HepG2 (cell line): ENCODE measurements at regions not wholly inside any gene's neighbourhood (a gene's known extent, or its start where the extent isn't known, plus 50 kb on each side); places are given as distances from the start of the nearest gene placed in this dataset.

Experiments
- ATAC-seq: fragments of 200-7000 bp; cut with Tn5 transposase; 3 replicates; pipeline ENCODE4 v1.9.1; 2020; ENCODE audit warnings: mild to moderate bottlenecking, moderate library complexity
- BruUV-seq: library from RNA; stranded (reverse); fragments of 400-500 nt; replicated peaks from 2 replicates; lab custom pipeline; 2021; lab: Mats Ljungman, UMichigan
- CTCF ChIA-PET: fragments of 300-600 bp; formaldehyde crosslinking; extraction: SDS; loops from one replicate; lab custom pipeline; 2021; ENCODE audit warnings: low total read pairs, inconsistent platforms, low intra/inter-chr PET ratio; lab: Yijun Ruan, JAX
- POLR2A ChIA-PET: fragments of 350-600 bp; sonication (Branson Sonifier 250); formaldehyde crosslinking; loops from one replicate; lab custom pipeline; 2020; ENCODE audit warnings: antibody characterized with exemption, inconsistent platforms; lab: Yijun Ruan, JAX
- DNase-seq: peaks from one replicate; pipeline ENCODE4 v3.0.0-alpha.2; 2015; ENCODE audit warnings: low spot score
- FAIRE-seq: peaks from 3 replicates; lab custom pipeline; 2011; peaks lifted over from hg19 to GRCh38; lab: Jason Lieb, UNC
- H2AFZ ChIP-seq: one replicate; pipeline ENCODE4 v1.6.1; 2011; ENCODE audit warnings: low read length, inconsistent platforms
- H3K27ac ChIP-seq: fragments of 300-600 bp; 3 replicates; pipeline ENCODE4 v1.8.0; 2011; ENCODE audit warnings: mixed run types, mild to moderate bottlenecking, mixed read lengths, low read length, inconsistent platforms; ENCODE audit not compliant: insufficient read depth; ENCODE audit errors: extremely low read length
- H3K27me3 ChIP-seq, 2 experiments: fragments of 200-600 bp in 1 of 2; 2 replicates in 1 of 2; 3 replicates in 1 of 2; pipeline versions ENCODE4 v1.6.0 to v1.8.0; 2011; ENCODE audit warnings: low read length in 2 of 2, mild to moderate bottlenecking in 2 of 2, moderate library complexity in 2 of 2, inconsistent platforms in 1 of 2; ENCODE audit not compliant: insufficient read depth in 2 of 2, control insufficient read depth in 1 of 2
- H3K36me3 ChIP-seq, 2 experiments: fragments of 200-600 bp in 1 of 2; replicated peaks in 1 of 2; 2 replicates in 1 of 2; 3 replicates in 1 of 2; pipeline versions ENCODE4 v1.5.1 to v1.8.0; 2011; ENCODE audit warnings: low read length in 2 of 2, inconsistent platforms in 1 of 2; ENCODE audit not compliant: insufficient read depth in 2 of 2, control insufficient read depth in 1 of 2
- H3K4me1 ChIP-seq: 2 replicates; pipeline ENCODE4 v1.5.1; 2012; ENCODE audit warnings: low read length, inconsistent platforms; ENCODE audit not compliant: insufficient read depth
- H3K4me2 ChIP-seq: 2 replicates; pipeline ENCODE4 v1.6.0; 2011; ENCODE audit warnings: low read depth, low read length, inconsistent platforms
- H3K4me3 ChIP-seq, 3 experiments: fragments of 200-600 bp in 1 of 3; sonication (generic), shearing (Covaris generic) in 1 of 3; replicated peaks in 1 of 3; 2 replicates each; pipeline ENCODE4 v1.5.1; 2011 to 2016; ENCODE audit warnings: low read length in 3 of 3, inconsistent platforms in 2 of 3, low read depth in 2 of 3, mild to moderate bottlenecking in 2 of 3, control low read depth in 1 of 3, mixed read lengths in 1 of 3; ENCODE audit not compliant: insufficient read depth in 1 of 3
- H3K79me2 ChIP-seq: one replicate; pipeline ENCODE4 v1.6.1; 2011; ENCODE audit warnings: low read length, inconsistent platforms; ENCODE audit not compliant: insufficient read depth
- H3K9ac ChIP-seq: 2 replicates; pipeline ENCODE4 v1.6.0; 2011; ENCODE audit warnings: mild to moderate bottlenecking, low read depth, low read length, inconsistent platforms; ENCODE audit not compliant: insufficient read depth
- H3K9me3 ChIP-seq: 2 replicates; pipeline ENCODE4 v1.5.1; 2012; ENCODE audit warnings: mild to moderate bottlenecking, low read length
- H4K20me1 ChIP-seq: 2 replicates; pipeline ENCODE4 v1.6.0; 2011; ENCODE audit warnings: inconsistent platforms, mild to moderate bottlenecking, low read length, moderate library complexity; ENCODE audit not compliant: insufficient read depth
- CHD4 ChIP-seq: fragments of 200-600 bp; sonication (generic); IDR thresholded peaks from 2 replicates; pipeline ENCODE4 v1.7.0; 2017; ENCODE audit warnings: mild to moderate bottlenecking, low read length, borderline replicate concordance
- HOXA9 ChIP-seq: sonication (generic); formaldehyde crosslinking; IDR thresholded peaks from 2 replicates; pipeline ENCODE4 v1.8.1; 2022; ENCODE audit warnings: missing genetic modification reagents, mild to moderate bottlenecking, moderate library complexity, borderline replicate concordance
- ZBTB37 ChIP-seq: sonication (generic); formaldehyde crosslinking; IDR thresholded peaks from 2 replicates; pipeline ENCODE4 v1.4.0; 2020; ENCODE audit warnings: mild to moderate bottlenecking, missing genetic modification reagents
- ZBTB4 ChIP-seq: sonication (generic); formaldehyde crosslinking; IDR thresholded peaks from 2 replicates; pipeline ENCODE4 v1.4.0; 2020; ENCODE audit warnings: missing genetic modification reagents, mild to moderate bottlenecking, borderline replicate concordance
- WGBS: methylation state at CpG from one replicate; pipeline ENCODE4 v1.1.6; 2017; ENCODE audit warnings: low lambda C conversion rate; 5-methylcytosine and 5-hydroxymethylcytosine counted together
- in situ Hi-C: cut with HindIII; loops from 2 replicates; pipeline ENCODE4 v1.10.0; 2017; ENCODE audit warnings: low pct_unique_long_range_greater_than_20kb; ENCODE audit not compliant: extremely low pct_ligation_motif_present
- intact Hi-C: fragments of 100-400 bp; cut with micrococcal nuclease; formaldehyde crosslinking; loops from one replicate; pipeline ENCODE4 v1.10.0; 2022; ENCODE audit not compliant: unreplicated experiment
- TF ChIP-seq, protein P1 (sequence below): IDR thresholded peaks from 2 replicates; pipeline ENCODE4 v1.4.0; 2020; ENCODE audit warnings: mild to moderate bottlenecking, missing genetic modification reagents

- 47% methylated on average over 3 of the region's 3 CpGs for WGBS
- Histone ChIP-seq H3K36me3 (no peaks in the 10 kb centered on the region), H3K27ac (no peak overlapping the region), H3K4me1 (peaks cover under 1% of the 10 kb centered on the region), H3K9ac (no peak overlapping the region), H4K20me1 (no peaks in the 10 kb centered on the region), H3K4me2 (no peak overlapping the region), H3K4me3 (no peak overlapping the region), H3K79me2 (no peaks in the 10 kb centered on the region), H2AFZ (no peak overlapping the region), H3K27me3 (peaks cover 0 to 5% of the 10 kb centered on the region in 2 experiments; a peak in 1 of 5 replicates), H3K9me3 (no peaks in the 10 kb centered on the region)
- FAIRE-seq: no peak
- ATAC-seq: no peak
- DNase-seq: no peak
- POLR2A ChIA-PET: no interaction called here
- TF ChIP-seq, protein P1, sequence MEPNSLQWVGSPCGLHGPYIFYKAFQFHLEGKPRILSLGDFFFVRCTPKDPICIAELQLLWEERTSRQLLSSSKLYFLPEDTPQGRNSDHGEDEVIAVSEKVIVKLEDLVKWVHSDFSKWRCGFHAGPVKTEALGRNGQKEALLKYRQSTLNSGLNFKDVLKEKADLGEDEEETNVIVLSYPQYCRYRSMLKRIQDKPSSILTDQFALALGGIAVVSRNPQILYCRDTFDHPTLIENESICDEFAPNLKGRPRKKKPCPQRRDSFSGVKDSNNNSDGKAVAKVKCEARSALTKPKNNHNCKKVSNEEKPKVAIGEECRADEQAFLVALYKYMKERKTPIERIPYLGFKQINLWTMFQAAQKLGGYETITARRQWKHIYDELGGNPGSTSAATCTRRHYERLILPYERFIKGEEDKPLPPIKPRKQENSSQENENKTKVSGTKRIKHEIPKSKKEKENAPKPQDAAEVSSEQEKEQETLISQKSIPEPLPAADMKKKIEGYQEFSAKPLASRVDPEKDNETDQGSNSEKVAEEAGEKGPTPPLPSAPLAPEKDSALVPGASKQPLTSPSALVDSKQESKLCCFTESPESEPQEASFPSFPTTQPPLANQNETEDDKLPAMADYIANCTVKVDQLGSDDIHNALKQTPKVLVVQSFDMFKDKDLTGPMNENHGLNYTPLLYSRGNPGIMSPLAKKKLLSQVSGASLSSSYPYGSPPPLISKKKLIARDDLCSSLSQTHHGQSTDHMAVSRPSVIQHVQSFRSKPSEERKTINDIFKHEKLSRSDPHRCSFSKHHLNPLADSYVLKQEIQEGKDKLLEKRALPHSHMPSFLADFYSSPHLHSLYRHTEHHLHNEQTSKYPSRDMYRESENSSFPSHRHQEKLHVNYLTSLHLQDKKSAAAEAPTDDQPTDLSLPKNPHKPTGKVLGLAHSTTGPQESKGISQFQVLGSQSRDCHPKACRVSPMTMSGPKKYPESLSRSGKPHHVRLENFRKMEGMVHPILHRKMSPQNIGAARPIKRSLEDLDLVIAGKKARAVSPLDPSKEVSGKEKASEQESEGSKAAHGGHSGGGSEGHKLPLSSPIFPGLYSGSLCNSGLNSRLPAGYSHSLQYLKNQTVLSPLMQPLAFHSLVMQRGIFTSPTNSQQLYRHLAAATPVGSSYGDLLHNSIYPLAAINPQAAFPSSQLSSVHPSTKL: no peak
- TF ChIP-seq ZBTB4: no peak
- no peak for TF ChIP-seq ZBTB37 (CRISPR knock-in tag)
- TF ChIP-seq CHD4: no peak
- TF ChIP-seq HOXA9: no peak
- BruUV-seq: no TSS peak
- in situ Hi-C loops (loop anchor here (10.0 kb wide), 1 partner anchor 143 kb away; no protein-coding TSS in a partner anchor), intact Hi-C loops (no loop called here)
- CTCF ChIA-PET: no interaction called here
Measured at GRCh38 chr17:31702041-31702440, 157.0 kb downstream of the COPRS start.
